Umbilical cord (tissue), 1 donor: ENCODE measurements at regions not wholly inside any gene's neighbourhood (a gene's known extent, or its start where the extent isn't known, plus 50 kb on each side); places are given as distances from the start of the nearest gene placed in this dataset.

ENCODE experiments used
- DNase-seq: peaks from one replicate; pipeline ENCODE4 v3.0.0-alpha.2; 2015; ENCODE audit warnings: low spot score

GRCh38 chrX:144791298-144791697 is 456.0 kb upstream of the SPANXN1 start:
- no peak for DNase-seq

GRCh38 chrX:144798972-144799371 is 448.3 kb upstream of the SPANXN1 start:
- DNase-seq, result no peak

GRCh38 chrX:144801786-144802185 is 445.5 kb upstream of the SPANXN1 start:
- no peak for DNase-seq

GRCh38 chrX:144809025-144809424 is 438.3 kb upstream of the SPANXN1 start:
- no peak for DNase-seq

- DNase-seq, result no peak
Measured at GRCh38 chrX:144810539-144810938, 436.8 kb upstream of the SPANXN1 start.

- no peak for DNase-seq
Measured at GRCh38 chrX:144819406-144819805, 427.9 kb upstream of the SPANXN1 start.

GRCh38 chrX:144840616-144841015 is 406.7 kb upstream of the SPANXN1 start:
- no peak for DNase-seq

- no peak for DNase-seq
Measured at GRCh38 chrX:144849141-144849540, 398.2 kb upstream of the SPANXN1 start.

GRCh38 chrX:144896323-144896722 is 351.0 kb upstream of the SPANXN1 start:
- no peak for DNase-seq

- no peak for DNase-seq
Measured at GRCh38 chrX:144901521-144901920, 345.8 kb upstream of the SPANXN1 start.

- DNase-seq, result no peak
Measured at GRCh38 chrX:144916785-144917184, 330.5 kb upstream of the SPANXN1 start.

- no peak for DNase-seq
Measured at GRCh38 chrX:144918936-144919335, 328.4 kb upstream of the SPANXN1 start.

GRCh38 chrX:144946666-144947065 is 300.6 kb upstream of the SPANXN1 start:
- DNase-seq, result no peak
